HepG2 (cell line): ENCODE measurements at regions not wholly inside any gene's neighbourhood (a gene's known extent, or its start where the extent isn't known, plus 50 kb on each side); places are given as distances from the start of the nearest gene placed in this dataset.

Source experiments
- ATAC-seq: fragments of 200-7000 bp; cut with Tn5 transposase; 3 replicates; pipeline ENCODE4 v1.9.1; 2020; ENCODE audit warnings: mild to moderate bottlenecking, moderate library complexity
- BruUV-seq: library from RNA; stranded (reverse); fragments of 400-500 nt; replicated peaks from 2 replicates; lab custom pipeline; 2021; lab: Mats Ljungman, UMichigan
- CTCF ChIA-PET: fragments of 300-600 bp; formaldehyde crosslinking; extraction: SDS; loops from one replicate; lab custom pipeline; 2021; ENCODE audit warnings: low total read pairs, inconsistent platforms, low intra/inter-chr PET ratio; lab: Yijun Ruan, JAX
- POLR2A ChIA-PET: fragments of 350-600 bp; sonication (Branson Sonifier 250); formaldehyde crosslinking; loops from one replicate; lab custom pipeline; 2020; ENCODE audit warnings: antibody characterized with exemption, inconsistent platforms; lab: Yijun Ruan, JAX
- DNase-seq: peaks from one replicate; pipeline ENCODE4 v3.0.0-alpha.2; 2015; ENCODE audit warnings: low spot score
- FAIRE-seq: peaks from 3 replicates; lab custom pipeline; 2011; peaks lifted over from hg19 to GRCh38; lab: Jason Lieb, UNC
- H2AFZ ChIP-seq: one replicate; pipeline ENCODE4 v1.6.1; 2011; ENCODE audit warnings: low read length, inconsistent platforms
- H3K27ac ChIP-seq: fragments of 300-600 bp; 3 replicates; pipeline ENCODE4 v1.8.0; 2011; ENCODE audit warnings: mixed run types, mild to moderate bottlenecking, mixed read lengths, low read length, inconsistent platforms; ENCODE audit not compliant: insufficient read depth; ENCODE audit errors: extremely low read length
- H3K27me3 ChIP-seq, 2 experiments: fragments of 200-600 bp in 1 of 2; 2 replicates in 1 of 2; 3 replicates in 1 of 2; pipeline versions ENCODE4 v1.6.0 to v1.8.0; 2011; ENCODE audit warnings: low read length in 2 of 2, mild to moderate bottlenecking in 2 of 2, moderate library complexity in 2 of 2, inconsistent platforms in 1 of 2; ENCODE audit not compliant: insufficient read depth in 2 of 2, control insufficient read depth in 1 of 2
- H3K36me3 ChIP-seq, 2 experiments: fragments of 200-600 bp in 1 of 2; replicated peaks in 1 of 2; 2 replicates in 1 of 2; 3 replicates in 1 of 2; pipeline versions ENCODE4 v1.5.1 to v1.8.0; 2011; ENCODE audit warnings: low read length in 2 of 2, inconsistent platforms in 1 of 2; ENCODE audit not compliant: insufficient read depth in 2 of 2, control insufficient read depth in 1 of 2
- H3K4me1 ChIP-seq: 2 replicates; pipeline ENCODE4 v1.5.1; 2012; ENCODE audit warnings: low read length, inconsistent platforms; ENCODE audit not compliant: insufficient read depth
- H3K4me2 ChIP-seq: 2 replicates; pipeline ENCODE4 v1.6.0; 2011; ENCODE audit warnings: low read depth, low read length, inconsistent platforms
- H3K4me3 ChIP-seq, 3 experiments: fragments of 200-600 bp in 1 of 3; sonication (generic), shearing (Covaris generic) in 1 of 3; replicated peaks in 1 of 3; 2 replicates each; pipeline ENCODE4 v1.5.1; 2011 to 2016; ENCODE audit warnings: low read length in 3 of 3, inconsistent platforms in 2 of 3, low read depth in 2 of 3, mild to moderate bottlenecking in 2 of 3, control low read depth in 1 of 3, mixed read lengths in 1 of 3; ENCODE audit not compliant: insufficient read depth in 1 of 3
- H3K79me2 ChIP-seq: one replicate; pipeline ENCODE4 v1.6.1; 2011; ENCODE audit warnings: low read length, inconsistent platforms; ENCODE audit not compliant: insufficient read depth
- H3K9ac ChIP-seq: 2 replicates; pipeline ENCODE4 v1.6.0; 2011; ENCODE audit warnings: mild to moderate bottlenecking, low read depth, low read length, inconsistent platforms; ENCODE audit not compliant: insufficient read depth
- H3K9me3 ChIP-seq: 2 replicates; pipeline ENCODE4 v1.5.1; 2012; ENCODE audit warnings: mild to moderate bottlenecking, low read length
- H4K20me1 ChIP-seq: 2 replicates; pipeline ENCODE4 v1.6.0; 2011; ENCODE audit warnings: inconsistent platforms, mild to moderate bottlenecking, low read length, moderate library complexity; ENCODE audit not compliant: insufficient read depth
- EED ChIP-seq: sonication (generic); formaldehyde crosslinking; IDR thresholded peaks from 2 replicates; pipeline ENCODE4 v1.5.0; 2020; ENCODE audit warnings: mild to moderate bottlenecking, missing genetic modification reagents
- NBN ChIP-seq: fragments of 450-650 bp; conservative IDR thresholded peaks from 2 replicates; pipeline ENCODE4 v1.6.1; 2017
- NFATC3 ChIP-seq: sonication (generic); formaldehyde crosslinking; IDR thresholded peaks from 2 replicates; pipeline ENCODE4 v1.5.1; 2020; ENCODE audit warnings: mild to moderate bottlenecking, missing genetic modification reagents
- POLR2AphosphoS2 ChIP-seq: IDR thresholded peaks from 2 replicates; pipeline ENCODE4 v1.6.1; 2011; ENCODE audit warnings: low read depth, low read length, improper control_type of control experiment
- SATB2 ChIP-seq: sonication (generic); formaldehyde crosslinking; IDR thresholded peaks from 2 replicates; pipeline ENCODE4 v1.5.0; 2020; ENCODE audit warnings: missing genetic modification reagents
- YY1 ChIP-seq: IDR thresholded peaks from 2 replicates; pipeline ENCODE4 v1.6.1; 2011; ENCODE audit warnings: low read length, low read depth, moderate library complexity, mild to moderate bottlenecking; ENCODE audit not compliant: insufficient read depth, insufficient replicate concordance
- ZBTB1 ChIP-seq: sonication (generic); formaldehyde crosslinking; IDR thresholded peaks from 2 replicates; pipeline ENCODE4 v1.4.0; 2020; ENCODE audit warnings: missing genetic modification reagents, borderline replicate concordance
- WGBS: methylation state at CpG from one replicate; pipeline ENCODE4 v1.1.6; 2017; ENCODE audit warnings: low lambda C conversion rate; 5-methylcytosine and 5-hydroxymethylcytosine counted together
- in situ Hi-C: cut with HindIII; loops from 2 replicates; pipeline ENCODE4 v1.10.0; 2017; ENCODE audit warnings: low pct_unique_long_range_greater_than_20kb; ENCODE audit not compliant: extremely low pct_ligation_motif_present
- intact Hi-C: fragments of 100-400 bp; cut with micrococcal nuclease; formaldehyde crosslinking; loops from one replicate; pipeline ENCODE4 v1.10.0; 2022; ENCODE audit not compliant: unreplicated experiment
- TF ChIP-seq, protein P1 (sequence below): sonication (generic); formaldehyde crosslinking; IDR thresholded peaks from 2 replicates; pipeline ENCODE4 v1.4.0; 2020; ENCODE audit warnings: missing genetic modification reagents
- TF ChIP-seq, protein P2 (sequence below): sonication (generic); formaldehyde crosslinking; IDR thresholded peaks from 2 replicates; pipeline ENCODE4 v1.5.1; 2020; ENCODE audit warnings: missing genetic modification reagents, mild to moderate bottlenecking, borderline replicate concordance
- TF ChIP-seq, protein P3 (sequence below), 2 experiments: fragments of 450-650 bp in 1 of 2; sonication (generic) in 1 of 2; formaldehyde crosslinking in 1 of 2; IDR thresholded peaks; 2 replicates each; pipeline versions ENCODE4 v1.6.1 to v1.8.0; 2016 to 2022; ENCODE audit warnings: antibody characterized with exemption in 1 of 2, mild to moderate bottlenecking in 1 of 2, missing genetic modification reagents in 1 of 2

- TF ChIP-seq, protein P1, sequence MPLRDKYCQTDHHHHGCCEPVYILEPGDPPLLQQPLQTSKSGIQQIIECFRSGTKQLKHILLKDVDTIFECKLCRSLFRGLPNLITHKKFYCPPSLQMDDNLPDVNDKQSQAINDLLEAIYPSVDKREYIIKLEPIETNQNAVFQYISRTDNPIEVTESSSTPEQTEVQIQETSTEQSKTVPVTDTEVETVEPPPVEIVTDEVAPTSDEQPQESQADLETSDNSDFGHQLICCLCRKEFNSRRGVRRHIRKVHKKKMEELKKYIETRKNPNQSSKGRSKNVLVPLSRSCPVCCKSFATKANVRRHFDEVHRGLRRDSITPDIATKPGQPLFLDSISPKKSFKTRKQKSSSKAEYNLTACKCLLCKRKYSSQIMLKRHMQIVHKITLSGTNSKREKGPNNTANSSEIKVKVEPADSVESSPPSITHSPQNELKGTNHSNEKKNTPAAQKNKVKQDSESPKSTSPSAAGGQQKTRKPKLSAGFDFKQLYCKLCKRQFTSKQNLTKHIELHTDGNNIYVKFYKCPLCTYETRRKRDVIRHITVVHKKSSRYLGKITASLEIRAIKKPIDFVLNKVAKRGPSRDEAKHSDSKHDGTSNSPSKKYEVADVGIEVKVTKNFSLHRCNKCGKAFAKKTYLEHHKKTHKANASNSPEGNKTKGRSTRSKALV (CRISPR knock-in tag): no peak
- TF ChIP-seq, protein P2, sequence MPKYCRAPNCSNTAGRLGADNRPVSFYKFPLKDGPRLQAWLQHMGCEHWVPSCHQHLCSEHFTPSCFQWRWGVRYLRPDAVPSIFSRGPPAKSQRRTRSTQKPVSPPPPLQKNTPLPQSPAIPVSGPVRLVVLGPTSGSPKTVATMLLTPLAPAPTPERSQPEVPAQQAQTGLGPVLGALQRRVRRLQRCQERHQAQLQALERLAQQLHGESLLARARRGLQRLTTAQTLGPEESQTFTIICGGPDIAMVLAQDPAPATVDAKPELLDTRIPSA (CRISPR knock-in tag): no peak
- TF ChIP-seq EED (CRISPR knock-in tag): no peak
Measured at GRCh38 chr12:113759135-113759534, 207.0 kb downstream of the RBM19 start (continued).

DNA sequence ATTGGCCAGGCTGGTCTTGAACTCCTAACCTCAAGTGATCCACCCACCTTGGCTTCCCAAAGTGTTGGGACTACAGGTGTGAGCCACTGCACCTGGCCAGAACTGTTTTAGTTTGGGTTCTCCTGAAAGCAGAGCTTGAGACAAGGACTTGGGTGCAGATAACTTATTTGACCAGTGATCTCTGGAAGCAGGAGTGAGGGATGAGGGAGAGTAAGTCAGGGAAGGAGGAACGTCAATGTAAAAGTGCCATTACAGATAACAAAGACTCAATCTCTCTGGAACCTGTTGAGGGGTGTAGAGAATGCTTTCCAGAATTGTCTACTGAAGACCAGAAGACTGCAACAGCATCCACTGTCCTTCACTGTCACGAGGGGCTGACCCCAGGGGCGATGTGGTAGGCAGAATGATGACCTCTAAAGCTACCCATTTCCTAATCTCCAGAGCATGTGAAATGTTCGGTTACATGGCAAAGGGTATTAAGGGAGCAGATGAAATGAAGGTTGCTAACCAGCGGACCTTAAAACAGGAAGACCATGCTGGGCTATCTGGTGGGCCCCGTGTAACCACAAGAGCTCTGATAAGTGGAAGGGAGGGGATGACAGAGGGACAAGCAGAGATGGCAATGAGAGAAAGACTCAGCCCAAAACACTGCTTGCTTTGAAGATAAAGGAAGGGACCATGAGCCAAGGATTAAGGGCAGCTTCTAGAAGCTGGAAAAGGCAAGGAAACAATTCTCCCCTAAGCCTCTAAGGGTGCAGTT lies 207.8 kb downstream of the RBM19 start:
- no peak overlapping the region for H2AFZ ChIP-seq
- H3K4me2 ChIP-seq: no peak overlapping the region
- no TSS peak for BruUV-seq
- no peaks in the 10 kb centered on the region for H3K9me3 ChIP-seq
- peaks cover 24% of the 10 kb centered on the region for H3K4me1 ChIP-seq
- H3K27ac ChIP-seq: no peak overlapping the region
- H3K27me3 ChIP-seq: no peaks in the 10 kb centered on the region
- H3K36me3 ChIP-seq: no peaks in the 10 kb centered on the region
- WGBS: 83% methylated on average over 6 of the region's 6 CpGs
- no peak overlapping the region for H3K9ac ChIP-seq
- ChIA-PET POLR2A (no interaction called here), CTCF (no interaction called here)
- no peaks in the 10 kb centered on the region for H3K79me2 ChIP-seq
- no peak for DNase-seq
- no peak for ATAC-seq
- in situ Hi-C loops (no loop called here), intact Hi-C loops (no loop called here)
- H4K20me1 ChIP-seq: no peaks in the 10 kb centered on the region
- H3K4me3 ChIP-seq: no peak overlapping the region
- FAIRE-seq: no peak
- no peak for TF ChIP-seq POLR2AphosphoS2
- TF ChIP-seq YY1: no peak
- TF ChIP-seq NFATC3 (CRISPR knock-in tag): no peak
- no peak for TF ChIP-seq ZBTB1
- no peak for TF ChIP-seq SATB2 (CRISPR knock-in tag)
- no peak for TF ChIP-seq NBN
- TF ChIP-seq, protein P3, sequence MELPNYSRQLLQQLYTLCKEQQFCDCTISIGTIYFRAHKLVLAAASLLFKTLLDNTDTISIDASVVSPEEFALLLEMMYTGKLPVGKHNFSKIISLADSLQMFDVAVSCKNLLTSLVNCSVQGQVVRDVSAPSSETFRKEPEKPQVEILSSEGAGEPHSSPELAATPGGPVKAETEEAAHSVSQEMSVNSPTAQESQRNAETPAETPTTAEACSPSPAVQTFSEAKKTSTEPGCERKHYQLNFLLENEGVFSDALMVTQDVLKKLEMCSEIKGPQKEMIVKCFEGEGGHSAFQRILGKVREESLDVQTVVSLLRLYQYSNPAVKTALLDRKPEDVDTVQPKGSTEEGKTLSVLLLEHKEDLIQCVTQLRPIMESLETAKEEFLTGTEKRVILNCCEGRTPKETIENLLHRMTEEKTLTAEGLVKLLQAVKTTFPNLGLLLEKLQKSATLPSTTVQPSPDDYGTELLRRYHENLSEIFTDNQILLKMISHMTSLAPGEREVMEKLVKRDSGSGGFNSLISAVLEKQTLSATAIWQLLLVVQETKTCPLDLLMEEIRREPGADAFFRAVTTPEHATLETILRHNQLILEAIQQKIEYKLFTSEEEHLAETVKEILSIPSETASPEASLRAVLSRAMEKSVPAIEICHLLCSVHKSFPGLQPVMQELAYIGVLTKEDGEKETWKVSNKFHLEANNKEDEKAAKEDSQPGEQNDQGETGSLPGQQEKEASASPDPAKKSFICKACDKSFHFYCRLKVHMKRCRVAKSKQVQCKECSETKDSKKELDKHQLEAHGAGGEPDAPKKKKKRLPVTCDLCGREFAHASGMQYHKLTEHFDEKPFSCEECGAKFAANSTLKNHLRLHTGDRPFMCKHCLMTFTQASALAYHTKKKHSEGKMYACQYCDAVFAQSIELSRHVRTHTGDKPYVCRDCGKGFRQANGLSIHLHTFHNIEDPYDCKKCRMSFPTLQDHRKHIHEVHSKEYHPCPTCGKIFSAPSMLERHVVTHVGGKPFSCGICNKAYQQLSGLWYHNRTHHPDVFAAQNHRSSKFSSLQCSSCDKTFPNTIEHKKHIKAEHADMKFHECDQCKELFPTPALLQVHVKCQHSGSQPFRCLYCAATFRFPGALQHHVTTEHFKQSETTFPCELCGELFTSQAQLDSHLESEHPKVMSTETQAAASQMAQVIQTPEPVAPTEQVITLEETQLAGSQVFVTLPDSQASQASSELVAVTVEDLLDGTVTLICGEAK (IDR thresholded peaks at IDR 0.05): no peak
- TF ChIP-seq, protein P3 (CRISPR knock-in tag; IDR thresholded peaks at IDR 0.05): no peak
